ENCODE measurements at regions not wholly inside any gene's neighbourhood (a gene's known extent, or its start where the extent isn't known, plus 50 kb on each side); places are given as distances from the start of the nearest gene placed in this dataset.
A peak's percentile ranks its signal among the peaks of the same experiment; 100 is the strongest.

DNA sequence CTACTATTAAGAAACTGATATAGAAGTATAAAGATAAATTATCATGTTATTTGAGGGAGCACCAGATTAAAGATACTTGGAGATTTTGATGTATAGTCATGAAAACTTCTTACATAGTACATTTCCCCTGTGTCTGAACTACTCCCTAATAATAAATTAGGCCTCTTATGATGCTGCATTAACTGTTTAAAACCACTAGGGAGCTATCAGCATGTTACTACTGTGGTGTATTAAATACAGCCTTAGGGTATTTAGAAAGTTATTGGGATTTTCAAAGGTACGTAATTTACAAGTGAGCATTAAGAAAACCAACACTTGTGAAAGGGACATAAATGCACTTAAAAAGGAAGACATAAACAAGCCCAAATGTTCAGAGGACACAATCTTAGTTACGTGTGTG is 714.0 kb downstream of the EPHA4 start:
- FAIRE-seq (no peak), DNase-seq (no peak)
- Histone ChIP-seq H3K4me3 (ENCODE audit: low read length in 3 of 3) (no peak overlapping the region), H3K4me1 (ENCODE audit: control insufficient read depth in 2 of 3, insufficient read depth in 2 of 3, low read depth in 1 of 3, low read length in 3 of 3) (no peaks in the 10 kb centered on the region), H3K27me3 (ENCODE audit: control insufficient read depth, insufficient read depth, low read length) (no peaks in the 10 kb centered on the region), H3K36me3 (ENCODE audit: control insufficient read depth in 2 of 3, insufficient read depth in 3 of 3, low read length in 3 of 3) (no peaks in the 10 kb centered on the region), H3K9me3 (ENCODE audit: control insufficient read depth in 2 of 3, insufficient read depth in 1 of 3, low read length in 3 of 3) (no peaks in the 10 kb centered on the region), H3K9ac (ENCODE audit: low read length in 3 of 3) (no peak overlapping the region), H3K27ac (ENCODE audit: low read depth in 2 of 2, low read length in 2 of 2) (no peak overlapping the region)
- TF ChIP-seq, protein P1, sequence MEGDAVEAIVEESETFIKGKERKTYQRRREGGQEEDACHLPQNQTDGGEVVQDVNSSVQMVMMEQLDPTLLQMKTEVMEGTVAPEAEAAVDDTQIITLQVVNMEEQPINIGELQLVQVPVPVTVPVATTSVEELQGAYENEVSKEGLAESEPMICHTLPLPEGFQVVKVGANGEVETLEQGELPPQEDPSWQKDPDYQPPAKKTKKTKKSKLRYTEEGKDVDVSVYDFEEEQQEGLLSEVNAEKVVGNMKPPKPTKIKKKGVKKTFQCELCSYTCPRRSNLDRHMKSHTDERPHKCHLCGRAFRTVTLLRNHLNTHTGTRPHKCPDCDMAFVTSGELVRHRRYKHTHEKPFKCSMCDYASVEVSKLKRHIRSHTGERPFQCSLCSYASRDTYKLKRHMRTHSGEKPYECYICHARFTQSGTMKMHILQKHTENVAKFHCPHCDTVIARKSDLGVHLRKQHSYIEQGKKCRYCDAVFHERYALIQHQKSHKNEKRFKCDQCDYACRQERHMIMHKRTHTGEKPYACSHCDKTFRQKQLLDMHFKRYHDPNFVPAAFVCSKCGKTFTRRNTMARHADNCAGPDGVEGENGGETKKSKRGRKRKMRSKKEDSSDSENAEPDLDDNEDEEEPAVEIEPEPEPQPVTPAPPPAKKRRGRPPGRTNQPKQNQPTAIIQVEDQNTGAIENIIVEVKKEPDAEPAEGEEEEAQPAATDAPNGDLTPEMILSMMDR (IDR thresholded peaks at IDR 0.05; ENCODE audit: borderline replicate concordance, extremely low read depth, insufficient read depth) = no peak
- intact Hi-C loops (cut with DNase I) = no loop called here

DNA sequence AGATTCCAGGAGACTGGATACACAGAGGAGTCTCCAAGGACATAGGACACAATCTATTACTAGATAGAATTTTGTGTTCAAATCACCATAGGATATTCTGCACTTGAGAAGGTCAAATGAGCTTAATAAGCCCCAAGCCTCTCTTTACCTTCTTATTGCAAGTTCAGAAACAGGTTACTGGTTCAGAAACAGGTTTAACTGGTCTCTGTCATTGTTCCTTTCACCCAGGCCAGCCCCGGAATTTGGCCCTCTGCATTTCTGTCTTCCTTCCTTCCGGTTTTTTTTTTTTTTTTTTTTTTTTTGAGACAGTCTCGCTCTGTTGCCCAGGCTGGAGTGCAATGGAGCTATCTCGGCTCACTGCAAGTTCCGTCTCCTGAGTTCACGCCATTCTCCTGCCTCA is 700.2 kb downstream of the EPHA4 start:
- FAIRE-seq (no peak), DNase-seq (no peak)
- TF ChIP-seq, protein P1 (IDR thresholded peaks at IDR 0.05; ENCODE audit: borderline replicate concordance, extremely low read depth, insufficient read depth) = no peak
- Histone ChIP-seq H3K4me3 (ENCODE audit: low read length in 3 of 3) (no peak overlapping the region), H3K36me3 (ENCODE audit: control insufficient read depth in 2 of 3, insufficient read depth in 3 of 3, low read length in 3 of 3) (no peaks in the 10 kb centered on the region), H3K9ac (ENCODE audit: low read length in 3 of 3) (no peak overlapping the region), H3K9me3 (ENCODE audit: control insufficient read depth in 2 of 3, insufficient read depth in 1 of 3, low read length in 3 of 3) (no peaks in the 10 kb centered on the region), H3K27me3 (ENCODE audit: control insufficient read depth, insufficient read depth, low read length) (no peaks in the 10 kb centered on the region), H3K27ac (ENCODE audit: low read depth in 2 of 2, low read length in 2 of 2) (no peak overlapping the region), H3K4me1 (ENCODE audit: control insufficient read depth in 2 of 3, insufficient read depth in 2 of 3, low read depth in 1 of 3, low read length in 3 of 3) (no peaks in the 10 kb centered on the region)
- intact Hi-C loops (cut with DNase I) = no loop called here

DNA sequence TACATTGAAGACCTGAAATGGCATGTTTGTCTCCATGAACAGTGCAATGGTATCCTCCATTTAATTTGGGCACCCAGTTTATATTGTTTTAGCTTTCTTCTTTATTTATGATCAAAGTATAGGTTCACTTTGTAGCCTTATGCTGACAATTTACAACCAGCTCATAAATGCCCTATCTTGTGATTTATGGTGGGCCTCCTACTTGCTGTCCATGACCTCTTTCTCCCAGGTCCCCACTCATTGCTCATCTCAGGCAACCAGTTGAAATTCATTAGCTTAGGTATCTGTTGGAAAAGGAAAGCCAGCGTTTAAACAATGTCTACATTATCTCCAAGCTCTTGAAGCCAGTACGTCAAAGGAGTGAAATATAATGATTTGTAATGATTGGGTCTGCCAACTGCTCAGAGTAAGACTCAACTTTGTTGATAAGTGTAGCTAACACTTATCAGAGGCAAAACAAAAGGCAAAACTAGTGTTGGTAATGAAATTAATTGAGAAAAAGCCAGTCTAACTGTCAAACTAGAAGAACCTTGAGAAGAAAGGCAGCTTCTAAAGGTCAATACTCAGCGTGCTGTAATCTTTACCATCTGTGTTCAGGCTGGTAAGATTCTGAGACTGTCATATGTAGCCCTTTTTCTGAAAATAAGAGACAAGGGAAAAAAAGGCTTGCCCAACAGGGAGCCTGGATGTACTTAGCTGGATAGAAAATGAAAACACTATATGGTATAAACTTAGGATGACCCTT is 695.9 kb downstream of the EPHA4 start:
- Histone ChIP-seq H3K27me3 (ENCODE audit: control insufficient read depth, insufficient read depth, low read length) (no peaks in the 10 kb centered on the region), H3K4me1 (ENCODE audit: control insufficient read depth in 2 of 3, insufficient read depth in 2 of 3, low read depth in 1 of 3, low read length in 3 of 3) (no peaks in the 10 kb centered on the region), H3K27ac (ENCODE audit: low read depth in 2 of 2, low read length in 2 of 2) (no peak overlapping the region), H3K9ac (ENCODE audit: low read length in 3 of 3) (no peak overlapping the region), H3K36me3 (ENCODE audit: control insufficient read depth in 2 of 3, insufficient read depth in 3 of 3, low read length in 3 of 3) (no peaks in the 10 kb centered on the region), H3K4me3 (ENCODE audit: low read length in 3 of 3) (no peak overlapping the region), H3K9me3 (ENCODE audit: control insufficient read depth in 2 of 3, insufficient read depth in 1 of 3, low read length in 3 of 3) (no peaks in the 10 kb centered on the region)
- FAIRE-seq = no peak
- TF ChIP-seq, protein P1 (IDR thresholded peaks at IDR 0.05; ENCODE audit: borderline replicate concordance, extremely low read depth, insufficient read depth) = no peak
- peak in 2 of 5 donors; percentile 26 to 47 for DNase-seq
- intact Hi-C loops (cut with DNase I) = no loop called here

DNA sequence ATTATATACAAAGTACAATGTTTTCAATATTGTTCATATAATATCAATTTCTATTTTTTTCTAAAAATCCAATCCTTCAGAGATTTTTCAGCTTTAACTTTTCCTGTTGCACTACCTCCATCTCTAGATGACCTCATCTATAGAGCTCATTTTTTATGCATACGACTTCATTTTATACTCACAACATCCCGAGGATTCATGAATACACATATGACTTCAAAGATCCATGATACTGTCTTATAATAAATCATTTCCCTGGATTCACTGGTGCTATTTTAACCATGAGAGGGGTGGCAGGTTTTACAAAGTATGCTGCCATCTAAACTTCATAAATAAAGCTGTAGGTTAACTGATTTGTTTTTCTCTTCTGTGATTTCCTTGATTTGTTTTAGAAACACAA is 694.6 kb downstream of the EPHA4 start:
- no peak overlapping the region for H3K4me3 ChIP-seq (ENCODE audit: low read length in 3 of 3)
- no peaks in the 10 kb centered on the region for H3K27me3 ChIP-seq (ENCODE audit: control insufficient read depth, insufficient read depth, low read length)
- no peaks in the 10 kb centered on the region for H3K36me3 ChIP-seq (ENCODE audit: control insufficient read depth in 2 of 3, insufficient read depth in 3 of 3, low read length in 3 of 3)
- TF ChIP-seq, protein P1 (IDR thresholded peaks at IDR 0.05; ENCODE audit: borderline replicate concordance, extremely low read depth, insufficient read depth) = no peak
- no peaks in the 10 kb centered on the region for H3K4me1 ChIP-seq (ENCODE audit: control insufficient read depth in 2 of 3, insufficient read depth in 2 of 3, low read depth in 1 of 3, low read length in 3 of 3)
- FAIRE-seq (no peak), DNase-seq (no peak)
- H3K27ac ChIP-seq (ENCODE audit: low read depth in 2 of 2, low read length in 2 of 2) = no peak overlapping the region
- no peaks in the 10 kb centered on the region for H3K9me3 ChIP-seq (ENCODE audit: control insufficient read depth in 2 of 3, insufficient read depth in 1 of 3, low read length in 3 of 3)
- H3K9ac ChIP-seq (ENCODE audit: low read length in 3 of 3) = no peak overlapping the region
- intact Hi-C loops (cut with DNase I) = no loop called here

All from kidney (tissue), 13 donors.